Effector memory CD8-positive, alpha-beta T cell (primary cell): ENCODE measurements at regions not wholly inside any gene's neighbourhood (a gene's known extent, or its start where the extent isn't known, plus 50 kb on each side); places are given as distances from the start of the nearest gene placed in this dataset.

Source experiments
- ATAC-seq: fragments of 150-1000 bp; cut with Tn5 transposase; replicated peaks from 2 replicates; pipeline ENCODE4 v1.10.0; 2021; ENCODE audit warnings: mild to moderate bottlenecking, moderate library complexity
- DNase-seq, 3 experiments: peaks; one replicate each; pipeline ENCODE4 v3.0.0; 2021
- H3K27ac Mint-ChIP-seq, 2 donors: one replicate each; pipeline ENCODE4 v1.8.0; 2022; ENCODE audit warnings: mild to moderate bottlenecking in 2 of 2, mixed read lengths in 2 of 2, moderate library complexity in 2 of 2
- H3K27me3 Mint-ChIP-seq, 2 donors: one replicate each; pipeline ENCODE4 v1.8.0; 2022; ENCODE audit warnings: mixed read lengths in 2 of 2
- H3K36me3 Mint-ChIP-seq: one replicate; pipeline ENCODE4 v1.8.0; 2022; ENCODE audit warnings: mild to moderate bottlenecking, moderate library complexity, mixed read lengths; ENCODE audit not compliant: insufficient read depth
- H3K4me1 Mint-ChIP-seq, 2 donors: one replicate each; pipeline ENCODE4 v1.8.0; 2022; ENCODE audit warnings: low read depth in 2 of 2, mixed read lengths in 2 of 2
- H3K4me3 Mint-ChIP-seq, 2 donors: one replicate each; pipeline ENCODE4 v1.8.0; 2022; ENCODE audit warnings: mild to moderate bottlenecking in 2 of 2, mixed read lengths in 2 of 2, moderate library complexity in 2 of 2
- H3K9me3 Mint-ChIP-seq, 2 donors: one replicate each; pipeline ENCODE4 v1.8.0; 2022; ENCODE audit warnings: mixed read lengths in 2 of 2

GRCh38 chr2:100755441-100755840 is 64.5 kb upstream of the NPAS2 start:
- no peak for DNase-seq
- ATAC-seq = no peak
- Mint-ChIP-seq H3K27me3 (peaks cover 46 to 61% of the 10 kb centered on the region in 2 donors), H3K4me3 (no peak overlapping the region), H3K9me3 (peaks cover 0 to 3% of the 10 kb centered on the region in 2 donors), H3K4me1 (no peaks in the 10 kb centered on the region), H3K36me3 (no peaks in the 10 kb centered on the region), H3K27ac (no peak overlapping the region)

GRCh38 chr2:100756704-100757103 is 63.2 kb upstream of the NPAS2 start:
- H3K9me3 Mint-ChIP-seq = peaks cover 0 to 3% of the 10 kb centered on the region in 2 donors
- H3K36me3 Mint-ChIP-seq = no peaks in the 10 kb centered on the region
- no peak overlapping the region for H3K4me3 Mint-ChIP-seq
- no peak overlapping the region for H3K27ac Mint-ChIP-seq
- peaks cover 45 to 58% of the 10 kb centered on the region in 2 donors for H3K27me3 Mint-ChIP-seq
- H3K4me1 Mint-ChIP-seq = no peaks in the 10 kb centered on the region
- no peak for ATAC-seq
- no peak for DNase-seq

GRCh38 chr2:100757621-100758394 is 62.1 kb upstream of the NPAS2 start:
- H3K27ac Mint-ChIP-seq = no peak overlapping the region
- H3K36me3 Mint-ChIP-seq = no peaks in the 10 kb centered on the region
- H3K9me3 Mint-ChIP-seq = peaks cover 0 to 3% of the 10 kb centered on the region in 2 donors
- DNase-seq = no peak
- peaks cover 45 to 58% of the 10 kb centered on the region in 2 donors for H3K27me3 Mint-ChIP-seq
- ATAC-seq = no peak
- H3K4me1 Mint-ChIP-seq = no peaks in the 10 kb centered on the region
- no peak overlapping the region for H3K4me3 Mint-ChIP-seq

- Mint-ChIP-seq H3K36me3 (no peaks in the 10 kb centered on the region), H3K4me1 (no peaks in the 10 kb centered on the region), H3K9me3 (peaks cover 0 to 3% of the 10 kb centered on the region in 2 donors), H3K4me3 (no peak overlapping the region), H3K27ac (no peak overlapping the region), H3K27me3 (peaks cover 43 to 65% of the 10 kb centered on the region in 2 donors)
- DNase-seq (no peak), ATAC-seq (no peak)
Measured at GRCh38 chr2:100759901-100760300, 60.0 kb upstream of the NPAS2 start.

GRCh38 chr2:100761365-100761764 is 58.6 kb upstream of the NPAS2 start:
- Mint-ChIP-seq H3K27ac (no peak overlapping the region), H3K27me3 (peaks cover 43 to 67% of the 10 kb centered on the region in 2 donors), H3K4me1 (no peaks in the 10 kb centered on the region), H3K4me3 (no peak overlapping the region), H3K9me3 (peaks cover 0 to 3% of the 10 kb centered on the region in 2 donors), H3K36me3 (no peaks in the 10 kb centered on the region)
- DNase-seq (no peak), ATAC-seq (no peak)

GRCh38 chr2:100764430-100764829 is 55.5 kb upstream of the NPAS2 start:
- Mint-ChIP-seq H3K4me1 (no peaks in the 10 kb centered on the region), H3K27ac (no peak overlapping the region), H3K36me3 (no peaks in the 10 kb centered on the region), H3K27me3 (peaks cover 64 to 66% of the 10 kb centered on the region in 2 donors), H3K9me3 (no peaks in the 10 kb centered on the region), H3K4me3 (no peak overlapping the region)
- DNase-seq (no peak), ATAC-seq (no peak)

- ATAC-seq (no peak), DNase-seq (no peak)
- H3K4me3 Mint-ChIP-seq = no peak overlapping the region
- peaks cover 66 to 70% of the 10 kb centered on the region in 2 donors for H3K27me3 Mint-ChIP-seq
- H3K27ac Mint-ChIP-seq = no peak overlapping the region
- H3K4me1 Mint-ChIP-seq = no peaks in the 10 kb centered on the region
- no peaks in the 10 kb centered on the region for H3K9me3 Mint-ChIP-seq
- no peaks in the 10 kb centered on the region for H3K36me3 Mint-ChIP-seq
Measured at GRCh38 chr2:100765481-100765880, 54.5 kb upstream of the NPAS2 start.

- Mint-ChIP-seq H3K4me1 (no peaks in the 10 kb centered on the region), H3K27me3 (peaks cover 62 to 66% of the 10 kb centered on the region in 2 donors), H3K27ac (no peak overlapping the region)
Measured at GRCh38 chr2:100766256-100766655, 53.7 kb upstream of the NPAS2 start.

GRCh38 chr2:100766806-100767205 is 53.1 kb upstream of the NPAS2 start:
- no peak for ATAC-seq
- Mint-ChIP-seq H3K27ac (no peak overlapping the region), H3K27me3 (peaks cover 61 to 62% of the 10 kb centered on the region in 2 donors), H3K36me3 (no peaks in the 10 kb centered on the region), H3K4me1 (no peaks in the 10 kb centered on the region), H3K4me3 (no peak overlapping the region), H3K9me3 (no peaks in the 10 kb centered on the region)
- DNase-seq = no peak

More at GRCh38 chr2:100766256-100766655, 53.7 kb upstream of the NPAS2 start:
- no peaks in the 10 kb centered on the region for H3K9me3 Mint-ChIP-seq
- H3K36me3 Mint-ChIP-seq = no peaks in the 10 kb centered on the region
- H3K4me3 Mint-ChIP-seq = no peak overlapping the region
- no peak for DNase-seq
- no peak for ATAC-seq

GRCh38 chr2:100767224-100767653 is 52.7 kb upstream of the NPAS2 start:
- H3K36me3 Mint-ChIP-seq = no peaks in the 10 kb centered on the region
- ATAC-seq = no peak
- H3K27me3 Mint-ChIP-seq = peaks cover 57 to 62% of the 10 kb centered on the region in 2 donors
- no peak for DNase-seq
- H3K27ac Mint-ChIP-seq = no peak overlapping the region
- H3K9me3 Mint-ChIP-seq = no peaks in the 10 kb centered on the region
- no peak overlapping the region for H3K4me3 Mint-ChIP-seq
- H3K4me1 Mint-ChIP-seq = no peaks in the 10 kb centered on the region

GRCh38 chr2:100767810-100768806 is 51.8 kb upstream of the NPAS2 start:
- Mint-ChIP-seq H3K27me3 (peaks cover 48 to 57% of the 10 kb centered on the region in 2 donors), H3K36me3 (no peaks in the 10 kb centered on the region), H3K9me3 (no peaks in the 10 kb centered on the region), H3K4me1 (no peaks in the 10 kb centered on the region), H3K27ac (no peak overlapping the region), H3K4me3 (no peak overlapping the region)
- no peak for DNase-seq
- ATAC-seq = no peak
